Right lobe of liver (tissue), 6 donors: ENCODE measurements at regions not wholly inside any gene's neighbourhood (a gene's known extent, or its start where the extent isn't known, plus 50 kb on each side); places are given as distances from the start of the nearest gene placed in this dataset.

Experiments used
- ATAC-seq, 4 donors: fragments of 200-7000 bp; cut with Tn5 transposase; one replicate each; pipeline ENCODE4 v1.9.1; 2020; ENCODE audit warnings: mild to moderate bottlenecking in 4 of 4, moderate library complexity in 4 of 4
- DNase-seq, 3 donors: peaks; one replicate each; pipeline ENCODE4 v3.0.0-alpha.2; 2020
- H3K27ac ChIP-seq, 3 donors: fragments of 200-600 bp; one replicate each; pipeline ENCODE4 v1.8.0; 2022
- H3K27me3 ChIP-seq, 2 donors: fragments of 200-600 bp; one replicate each; pipeline ENCODE4 v1.8.0; 2022
- H3K36me3 ChIP-seq, 4 donors: fragments of 200-600 bp; sonication (generic) in 1 of 4; one replicate each; pipeline versions ENCODE4 v1.5.1 to v1.8.0; 2017 to 2022; ENCODE audit warnings: control low read depth in 1 of 4
- H3K4me1 ChIP-seq, 4 donors: fragments of 200-600 bp; sonication (generic) in 1 of 4; one replicate each; pipeline versions ENCODE4 v1.5.1 to v1.8.0; 2017 to 2022; ENCODE audit warnings: control low read depth in 1 of 4
- H3K4me3 ChIP-seq, 3 donors: fragments of 200-600 bp; one replicate each; pipeline ENCODE4 v1.8.0; 2022
- H3K9me3 ChIP-seq, 4 donors: fragments of 200-600 bp; sonication (generic) in 1 of 4; one replicate each; pipeline versions ENCODE4 v1.5.1 to v1.8.0; 2017 to 2022; ENCODE audit warnings: control low read depth in 1 of 4
- POLR2A ChIP-seq: fragments of 450-650 bp; IDR thresholded peaks from one replicate; pipeline ENCODE4 v1.6.1; 2017; ENCODE audit warnings: antibody characterized with exemption, mild to moderate bottlenecking
- WGBS: methylation state at CpG from one replicate; pipeline ENCODE4 v1.1.6; 2018; ENCODE audit warnings: low coverage, low lambda C conversion rate; ENCODE audit not compliant: insufficient coverage; ENCODE audit errors: missing lambda C conversion rate; 5-methylcytosine and 5-hydroxymethylcytosine counted together
- intact Hi-C, 2 donors: fragments of 100-400 bp; cut with DNase I; formaldehyde crosslinking; loops; one replicate each; pipeline versions ENCODE4 v1.11.2 to v1.14.1; 2022
- TF ChIP-seq, protein P1 (sequence below), 4 donors: fragments of 200-600 bp in 3 of 4; fragments of 450-650 bp in 1 of 4; IDR thresholded peaks; one replicate each; pipeline versions ENCODE4 v1.5.1 to v1.8.0; 2016 to 2022; ENCODE audit warnings: antibody characterized with exemption in 4 of 4, mild to moderate bottlenecking in 2 of 4
- donor health status: DM: no; HTN: yes; CAD: no.
- donor health status: DM: no; HTN: no; CAD: no.
- donor health status: DM: no; HTN: no; CAD: no.
- donor health status: DM: no; HTN: yes; CAD: no.
- donor health status: DM: no; HTN: yes; CAD: no.

GRCh38 chr17:34051046-34051445 lies 204.0 kb upstream of the CCL2 start:
- no peak for DNase-seq
- Histone ChIP-seq H3K36me3 (no peaks in the 10 kb centered on the region), H3K27ac (no peak overlapping the region), H3K9me3 (no peaks in the 10 kb centered on the region), H3K4me1 (no peaks in the 10 kb centered on the region), H3K27me3 (no peaks in the 10 kb centered on the region), H3K4me3 (no peak overlapping the region)
- WGBS: 57% methylated on average over 3 of the region's 3 CpGs
- no peak for ATAC-seq
- no peak for TF ChIP-seq POLR2A
- TF ChIP-seq, protein P1, sequence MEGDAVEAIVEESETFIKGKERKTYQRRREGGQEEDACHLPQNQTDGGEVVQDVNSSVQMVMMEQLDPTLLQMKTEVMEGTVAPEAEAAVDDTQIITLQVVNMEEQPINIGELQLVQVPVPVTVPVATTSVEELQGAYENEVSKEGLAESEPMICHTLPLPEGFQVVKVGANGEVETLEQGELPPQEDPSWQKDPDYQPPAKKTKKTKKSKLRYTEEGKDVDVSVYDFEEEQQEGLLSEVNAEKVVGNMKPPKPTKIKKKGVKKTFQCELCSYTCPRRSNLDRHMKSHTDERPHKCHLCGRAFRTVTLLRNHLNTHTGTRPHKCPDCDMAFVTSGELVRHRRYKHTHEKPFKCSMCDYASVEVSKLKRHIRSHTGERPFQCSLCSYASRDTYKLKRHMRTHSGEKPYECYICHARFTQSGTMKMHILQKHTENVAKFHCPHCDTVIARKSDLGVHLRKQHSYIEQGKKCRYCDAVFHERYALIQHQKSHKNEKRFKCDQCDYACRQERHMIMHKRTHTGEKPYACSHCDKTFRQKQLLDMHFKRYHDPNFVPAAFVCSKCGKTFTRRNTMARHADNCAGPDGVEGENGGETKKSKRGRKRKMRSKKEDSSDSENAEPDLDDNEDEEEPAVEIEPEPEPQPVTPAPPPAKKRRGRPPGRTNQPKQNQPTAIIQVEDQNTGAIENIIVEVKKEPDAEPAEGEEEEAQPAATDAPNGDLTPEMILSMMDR (IDR thresholded peaks at IDR 0.05): no peak
- intact Hi-C loops: no loop called here

GRCh38 chr17:34054495-34054894 lies 200.6 kb upstream of the CCL2 start:
- ATAC-seq: no peak
- TF ChIP-seq, protein P1 (IDR thresholded peaks at IDR 0.05): no peak
- no peak for TF ChIP-seq POLR2A
- H3K27me3 ChIP-seq: no peaks in the 10 kb centered on the region
- no peak overlapping the region for H3K4me3 ChIP-seq
- no peaks in the 10 kb centered on the region for H3K36me3 ChIP-seq
- WGBS: 50% methylated on average over 1 of the region's 1 CpG
- no peak for DNase-seq
- intact Hi-C loops: no loop called here
- H3K27ac ChIP-seq: no peak overlapping the region
- H3K9me3 ChIP-seq: no peaks in the 10 kb centered on the region
- no peaks in the 10 kb centered on the region for H3K4me1 ChIP-seq

- Histone ChIP-seq H3K36me3 (no peaks in the 10 kb centered on the region), H3K4me1 (no peaks in the 10 kb centered on the region), H3K27me3 (no peaks in the 10 kb centered on the region), H3K4me3 (no peak overlapping the region), H3K9me3 (no peaks in the 10 kb centered on the region), H3K27ac (no peak overlapping the region)
- TF ChIP-seq, protein P1 (IDR thresholded peaks at IDR 0.05): no peak
- TF ChIP-seq POLR2A: no peak
- 22% methylated on average over 3 of the region's 3 CpGs for WGBS
- ATAC-seq (no peak), DNase-seq (no peak)
- intact Hi-C loops: no loop called here
These were observed 199.5 kb upstream of the CCL2 start for GRCh38 chr17:34055606-34056005.

DNA sequence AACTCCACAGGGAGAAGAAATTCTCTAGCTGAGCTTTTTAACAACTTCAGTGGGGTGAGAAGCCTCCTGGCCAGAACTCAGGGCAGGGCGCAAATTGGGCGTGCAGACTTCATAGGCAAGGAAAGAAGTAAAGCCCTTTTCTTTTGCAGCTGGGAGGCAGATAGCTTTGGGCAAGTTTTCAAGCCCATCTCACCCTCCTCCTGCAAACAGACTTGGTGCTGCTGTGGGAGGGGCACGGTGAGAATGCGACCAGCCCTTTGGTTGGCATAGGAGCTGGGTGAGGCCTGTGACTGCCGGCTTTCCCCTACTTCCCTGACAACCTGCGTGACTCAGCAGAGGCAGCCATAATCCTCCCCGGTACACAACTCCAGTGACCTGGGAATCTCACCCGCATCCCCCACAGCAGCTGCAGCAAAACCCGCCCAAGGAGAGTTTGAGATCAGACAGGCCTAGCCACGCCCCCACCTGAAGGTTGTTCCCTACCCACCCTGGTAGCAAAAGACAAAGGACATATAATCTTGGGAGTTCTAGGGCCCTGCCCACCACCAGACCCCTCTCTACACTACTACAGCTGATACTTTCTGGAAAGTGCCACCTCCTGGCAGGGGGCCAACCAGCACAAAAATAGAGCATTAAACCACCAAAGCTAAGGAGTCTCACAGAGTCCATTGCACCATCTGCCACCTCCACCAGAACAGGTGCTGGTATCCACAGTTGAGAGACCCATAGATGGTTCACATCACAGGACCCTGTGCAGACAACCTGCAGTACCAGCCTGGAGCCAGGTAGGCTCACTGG lies 195.5 kb upstream of the CCL2 start:
- DNase-seq: no peak
- intact Hi-C loops: no loop called here
- H3K9me3 ChIP-seq: no peaks in the 10 kb centered on the region
- no peak overlapping the region for H3K4me3 ChIP-seq
- no peak overlapping the region for H3K27ac ChIP-seq
- TF ChIP-seq, protein P1 (IDR thresholded peaks at IDR 0.05): no peak
- TF ChIP-seq POLR2A: no peak
- ATAC-seq: no peak
- 51% methylated on average over 2 of the region's 10 CpGs for WGBS
- H3K36me3 ChIP-seq: no peaks in the 10 kb centered on the region
- H3K4me1 ChIP-seq: no peaks in the 10 kb centered on the region
- H3K27me3 ChIP-seq: no peaks in the 10 kb centered on the region
